ENCODE measurements at regions not wholly inside any gene's neighbourhood (a gene's known extent, or its start where the extent isn't known, plus 50 kb on each side); places are given as distances from the start of the nearest gene placed in this dataset. TPM values are rescaled to one million over a fixed set of nuclear protein-coding genes. Genes with fewer than 3 reads are reported as not detected.

Small RNA genes lying in the stretch of these regions (small RNA-seq; reads per million reads assigned to genes)
- gene AL731534.1 (ENCODE audit: insufficient read length, low read depth, low replicate concordance), result not detected
- not detected for gene MIR3924 (ENCODE audit: insufficient read length, low read depth, low replicate concordance)
- gene RF01299 (ENCODE audit: insufficient read length, low read depth, low replicate concordance), result 0.63 reads per million
